GM19238 (cell line): ENCODE measurements at regions not wholly inside any gene's neighbourhood (a gene's known extent, or its start where the extent isn't known, plus 50 kb on each side); places are given as distances from the start of the nearest gene placed in this dataset.
"Not testable (repeated sequence)": the region's sequence is repeated elsewhere in the genome, so short reads cannot be mapped to it uniquely, and the experiment has no call there.

Experiments used
- DNase-seq: peaks from one replicate; pipeline ENCODE4 v3.0.0; 2011; ENCODE audit warnings: low spot score; ENCODE audit not compliant: insufficient read length

- no peak for DNase-seq
Measured at GRCh38 chr6:51049983-51050877, 231.6 kb downstream of the TFAP2B start.

- not testable (repeated sequence) for DNase-seq
Measured at GRCh38 chr6:51052716-51053115, 234.0 kb downstream of the TFAP2B start.

- DNase-seq, result not testable (repeated sequence)
Measured at GRCh38 chr6:51055316-51055715, 236.6 kb downstream of the TFAP2B start.

- DNase-seq, result no peak
Measured at GRCh38 chr6:51057296-51057695, 238.6 kb downstream of the TFAP2B start.

DNA sequence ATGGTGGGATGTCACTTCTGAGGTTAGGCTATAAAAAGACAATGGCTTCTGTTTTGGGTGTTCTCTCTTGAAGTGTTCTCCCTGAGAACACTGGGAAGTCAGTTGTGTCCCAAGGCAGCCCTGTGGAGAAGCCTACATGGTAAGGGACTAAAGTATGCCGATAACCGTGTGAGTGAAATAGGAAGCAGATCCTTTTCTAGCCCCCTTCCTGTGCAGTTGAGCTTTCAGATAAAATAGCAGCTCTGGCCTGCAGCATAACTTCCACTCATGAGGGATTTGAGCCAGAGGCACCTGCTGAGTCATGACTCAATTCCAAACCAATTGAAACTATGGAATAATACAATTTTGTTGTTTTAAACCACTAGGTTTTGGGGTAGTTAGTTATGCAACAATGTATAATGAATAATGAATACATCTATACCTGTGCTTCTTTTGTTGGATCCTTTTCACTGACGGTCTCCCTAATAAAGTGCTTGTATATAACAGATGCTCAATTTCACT is 241.6 kb downstream of the TFAP2B start:
- no peak for DNase-seq

DNA sequence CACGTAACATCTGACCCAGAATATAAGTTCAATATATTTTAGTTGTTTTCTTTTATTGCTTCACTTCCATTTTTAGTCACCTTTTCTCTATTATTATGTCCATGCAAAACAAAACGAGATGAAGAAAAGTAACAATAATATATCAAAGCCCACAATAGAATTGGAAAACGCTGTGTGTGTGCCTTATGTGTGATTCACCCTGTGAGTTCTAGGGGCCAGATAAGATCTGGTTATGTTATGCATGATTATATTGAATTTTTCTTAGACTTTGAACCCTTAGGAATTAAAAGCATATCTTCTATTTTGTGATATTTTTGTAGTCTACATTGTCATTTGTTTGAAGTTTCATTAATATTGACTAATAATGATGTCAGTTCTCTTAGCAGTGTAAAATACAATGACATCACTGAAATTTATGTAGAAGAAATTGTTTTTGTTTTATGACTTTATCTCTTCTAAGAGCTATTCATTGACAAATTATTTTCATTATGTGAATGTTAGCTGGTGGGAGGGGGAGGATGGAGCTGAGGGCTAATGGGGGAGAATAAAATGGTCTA is 243.6 kb downstream of the TFAP2B start:
- DNase-seq, result no peak

GRCh38 chr6:51077821-51078518 is 259.3 kb downstream of the TFAP2B start:
- no peak for DNase-seq

DNA sequence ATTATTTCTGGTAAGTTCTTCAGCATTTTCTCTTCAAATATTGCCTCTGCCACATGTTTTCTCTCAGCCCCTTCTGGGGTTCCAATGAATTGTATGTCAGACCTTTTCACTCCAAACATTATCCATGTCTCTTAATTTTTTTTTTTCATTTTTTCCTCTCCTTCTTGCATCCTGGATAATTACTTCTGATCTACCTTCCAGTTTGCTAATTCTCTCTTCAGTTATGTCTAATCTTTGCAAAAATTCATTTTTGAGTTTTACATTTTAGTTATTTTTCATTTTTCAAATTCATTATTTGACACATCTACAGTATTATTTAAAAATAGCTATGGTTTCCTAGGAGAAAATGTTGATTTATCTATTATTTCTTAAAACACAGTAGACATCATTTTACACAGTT is 271.7 kb downstream of the TFAP2B start:
- DNase-seq, result no peak

- no peak for DNase-seq
Measured at GRCh38 chr6:51093871-51094270, 275.2 kb downstream of the TFAP2B start.

DNA sequence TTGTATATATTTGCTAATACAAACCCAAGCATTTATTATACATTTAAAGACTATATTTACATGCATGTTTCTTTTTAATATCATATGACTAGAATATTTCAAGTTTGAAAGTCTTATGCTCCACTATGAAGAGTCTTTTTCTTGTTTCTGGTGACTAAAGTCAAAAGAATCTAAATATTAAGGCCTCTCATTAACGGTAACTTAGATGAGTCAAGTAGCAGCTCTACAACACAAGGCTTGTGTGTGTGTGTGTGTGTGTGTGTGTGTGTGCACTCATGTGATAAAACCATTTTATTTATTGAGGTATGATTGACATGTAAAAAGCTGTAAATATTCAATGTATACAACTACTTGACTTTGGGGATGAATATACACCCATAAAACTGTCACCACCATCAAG is 275.6 kb downstream of the TFAP2B start:
- DNase-seq, result no peak

DNA sequence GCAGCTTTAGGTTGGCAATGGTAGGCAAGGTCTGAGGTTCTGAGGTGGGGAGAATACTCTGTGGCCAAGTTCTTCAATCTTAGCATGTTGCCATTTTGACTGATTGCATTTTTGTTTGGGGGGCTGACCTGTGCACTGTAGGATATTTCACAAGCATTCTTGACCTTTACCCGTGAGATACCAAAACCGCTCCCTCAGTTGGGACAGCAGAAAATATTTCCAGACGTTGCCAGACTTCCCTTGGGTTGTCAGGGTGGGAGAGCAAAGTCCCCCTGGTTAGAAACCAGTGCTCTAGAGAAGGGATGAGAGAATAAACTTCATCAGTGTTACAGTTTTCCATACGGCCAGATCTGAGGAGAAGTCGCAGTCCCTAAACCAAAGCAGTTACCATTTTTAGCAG is 279.6 kb downstream of the TFAP2B start:
- DNase-seq, result no peak

DNA sequence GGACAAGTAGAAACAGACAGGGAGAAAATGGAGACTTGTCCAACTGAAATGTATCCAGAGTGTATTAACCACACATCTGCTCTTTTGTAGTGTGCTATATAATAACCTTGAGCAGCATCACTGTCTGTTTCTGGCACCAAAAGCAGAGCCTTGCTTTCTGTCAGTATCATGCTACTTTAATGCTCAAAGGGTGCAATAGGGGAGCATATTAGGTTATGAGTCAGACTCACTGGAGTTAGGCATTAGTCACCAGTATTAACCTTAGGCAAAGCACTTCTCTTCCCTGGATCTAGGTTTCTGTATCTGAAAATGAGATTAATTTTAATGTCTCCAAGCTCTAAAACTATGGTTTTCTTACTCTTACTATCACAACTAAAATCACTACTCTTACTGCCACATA is 280.1 kb downstream of the TFAP2B start:
- DNase-seq, result no peak

DNA sequence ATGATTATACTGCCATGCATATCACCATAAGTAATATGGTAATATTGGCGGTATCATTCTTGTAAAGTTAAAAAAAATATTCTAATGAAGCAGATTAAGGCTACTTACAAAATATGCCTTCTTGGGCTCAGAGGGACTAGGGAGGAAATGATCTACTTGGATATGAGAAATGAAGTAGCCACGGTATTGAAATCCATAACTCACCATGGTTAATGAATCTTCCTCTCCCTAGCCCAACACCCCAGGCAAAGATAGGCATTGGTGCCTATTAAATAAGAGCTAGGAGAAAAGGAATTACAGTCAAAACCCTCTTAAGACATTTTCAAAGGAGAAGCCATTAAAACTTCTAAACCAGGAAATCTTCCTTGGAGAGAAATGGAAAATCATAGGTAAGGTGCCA is 280.5 kb downstream of the TFAP2B start:
- DNase-seq, result no peak

DNA sequence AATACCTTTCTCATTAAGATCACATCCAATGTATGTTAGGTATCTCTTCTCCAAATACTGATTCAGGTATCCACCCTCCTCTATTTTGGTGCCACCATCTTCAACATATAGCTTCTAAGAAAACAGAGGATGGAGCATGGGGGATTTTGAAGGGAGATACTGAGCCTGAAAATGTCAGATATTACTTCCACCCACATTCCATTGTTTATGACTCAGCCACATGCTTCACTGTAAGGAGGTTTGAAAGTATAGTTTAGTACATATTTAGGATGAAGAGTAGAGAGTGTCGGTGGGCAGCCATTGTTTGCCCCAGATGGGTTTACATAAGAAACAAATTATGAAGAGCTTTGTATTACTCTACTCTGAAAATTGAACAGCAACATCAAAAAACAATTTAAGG is 286.7 kb downstream of the TFAP2B start:
- no peak for DNase-seq

DNA sequence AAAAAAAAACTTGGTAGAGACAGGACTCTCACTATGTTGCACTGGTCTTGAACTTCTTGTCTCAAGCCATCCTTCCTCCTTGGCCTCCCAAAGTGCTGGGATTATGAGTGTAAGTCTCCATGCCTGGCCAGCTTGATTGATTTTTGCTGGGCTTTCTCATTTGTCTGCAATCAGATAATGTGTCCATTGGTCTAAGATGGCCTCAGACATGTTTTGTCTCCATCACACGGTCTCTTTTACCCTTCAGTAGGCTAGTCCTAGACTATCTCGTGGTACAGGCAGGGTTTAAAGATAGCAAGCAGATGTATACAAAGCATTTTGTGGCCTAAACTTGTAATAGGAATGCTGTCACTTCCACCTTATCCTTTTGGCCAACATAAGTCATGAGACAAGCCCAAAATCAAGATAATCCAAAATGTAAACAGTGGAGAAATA is 289.1 kb downstream of the TFAP2B start:
- no peak for DNase-seq

DNA sequence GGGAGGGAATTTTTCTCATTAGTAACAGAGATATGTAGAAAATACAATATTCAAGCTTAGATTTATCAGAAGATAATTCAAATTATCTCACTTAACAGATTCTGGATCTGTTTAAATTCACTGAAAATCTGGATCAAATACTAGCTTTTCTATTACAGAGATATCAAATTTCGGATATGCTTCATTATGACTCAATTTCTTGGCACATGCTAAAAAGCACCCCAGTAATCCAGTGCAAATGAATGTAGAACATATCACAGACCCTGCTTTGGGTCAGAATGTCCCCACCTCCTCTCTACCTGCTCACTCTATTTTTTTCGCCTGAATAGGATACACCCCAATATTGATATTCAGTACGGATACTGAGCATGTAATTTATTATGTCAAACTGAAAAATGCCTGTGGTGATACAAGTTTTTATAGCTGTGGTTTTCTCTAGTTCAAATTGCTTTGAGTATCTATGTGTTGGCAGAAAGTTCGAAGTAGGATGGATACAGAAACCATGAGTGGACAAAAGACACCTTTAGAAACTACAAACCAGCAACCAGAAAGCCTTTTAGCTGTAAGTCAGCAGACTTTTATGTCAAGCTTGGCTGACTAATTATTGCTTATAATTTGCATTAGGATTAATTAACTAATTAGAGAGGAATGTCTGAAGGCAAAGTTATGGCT is 290.0 kb downstream of the TFAP2B start:
- DNase-seq, result no peak

- no peak for DNase-seq
Measured at GRCh38 chr6:51112731-51113130, 294.1 kb downstream of the TFAP2B start.

DNA sequence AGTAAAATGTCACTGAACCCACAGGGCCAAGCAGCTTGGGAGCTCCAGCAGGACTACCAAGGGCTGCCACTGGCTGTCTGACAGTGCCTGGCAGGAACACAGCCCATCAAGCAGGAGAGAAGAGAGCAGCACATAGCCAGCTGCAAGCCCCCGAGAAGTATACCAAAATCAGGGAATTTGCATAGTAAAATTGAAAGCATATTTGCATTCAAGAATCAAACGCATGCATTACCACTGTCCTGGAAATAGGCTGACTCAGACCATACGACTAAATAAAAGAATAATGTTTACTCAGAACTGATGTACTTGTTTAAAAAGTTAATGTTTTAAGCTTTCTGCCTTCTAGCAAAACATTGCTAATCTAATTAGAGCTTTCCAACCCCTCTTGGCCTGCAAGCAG is 298.1 kb downstream of the TFAP2B start:
- DNase-seq, result no peak

GRCh38 chr6:51118792-51119191 is 300.1 kb downstream of the TFAP2B start:
- DNase-seq, result no peak

DNA sequence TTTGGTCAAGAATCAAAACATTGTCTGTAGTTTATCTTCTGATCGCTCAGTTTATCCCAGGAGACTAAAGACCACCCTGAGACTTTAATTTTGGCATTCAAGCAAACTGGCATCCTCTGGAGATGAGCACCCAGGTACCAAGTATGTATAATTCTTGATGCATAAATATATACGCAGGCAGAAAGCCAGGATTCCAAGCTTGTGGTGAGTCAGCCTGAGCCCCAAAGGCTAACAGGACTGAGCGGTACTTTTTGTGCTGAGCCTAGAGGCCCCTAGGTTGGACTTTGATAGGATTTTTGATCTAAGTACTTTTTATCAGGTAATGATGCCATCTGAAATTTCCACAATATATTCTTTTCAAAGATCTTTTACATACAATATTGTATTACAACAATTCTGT is 301.3 kb downstream of the TFAP2B start:
- DNase-seq, result no peak

DNA sequence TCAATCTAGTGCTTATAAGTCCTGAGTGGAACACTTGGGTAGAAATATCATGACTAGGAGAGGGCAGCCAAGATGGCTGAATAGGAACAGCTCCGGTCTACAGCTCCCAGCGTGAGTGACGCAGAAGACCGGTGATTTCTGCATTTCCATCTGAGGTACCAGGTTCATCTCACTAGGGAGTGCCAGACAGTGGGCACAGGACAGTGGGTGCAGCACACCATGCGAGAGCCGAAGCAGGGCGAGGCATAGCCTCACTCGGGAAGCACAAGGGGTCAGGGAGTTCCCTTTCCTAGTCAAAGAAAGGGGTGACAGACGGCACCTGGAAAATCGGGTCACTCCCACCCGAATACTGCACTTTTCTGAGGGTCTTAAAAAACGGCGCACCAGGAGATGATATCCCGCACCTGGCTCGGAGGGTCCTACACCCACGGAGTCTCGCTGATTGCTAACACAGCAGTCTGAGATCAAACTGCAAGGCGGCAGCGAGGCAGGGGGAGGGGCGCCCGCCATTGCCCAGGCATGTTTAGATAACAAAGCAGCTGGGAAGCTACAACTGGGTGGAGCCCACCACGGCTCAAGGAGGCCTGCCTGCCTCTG is 302.8 kb downstream of the TFAP2B start:
- not testable (repeated sequence) for DNase-seq
